WTC11 (cell line): ENCODE measurements at regions not wholly inside any gene's neighbourhood (a gene's known extent, or its start where the extent isn't known, plus 50 kb on each side); places are given as distances from the start of the nearest gene placed in this dataset.

Source experiments
- ATAC-seq: fragments of 200-7000 bp; cut with Tn5 transposase; 2 replicates; pipeline ENCODE4 v1.10.0; 2021; ENCODE audit warnings: mild to moderate bottlenecking, moderate library complexity
- CTCF ChIA-PET: fragments of 300-600 bp; sonication (Branson Sonifier 250); formaldehyde crosslinking; loops from one replicate; lab custom pipeline; 2021; ENCODE audit warnings: antibody characterized with exemption; lab: Charles Lee
- POLR2A ChIA-PET: fragments of 350-600 bp; sonication (Branson Sonifier 250); formaldehyde crosslinking; loops from one replicate; lab custom pipeline; 2021; ENCODE audit warnings: antibody characterized with exemption; lab: Charles Lee
- DNase-seq: peaks from one replicate; pipeline ENCODE4 v3.0.0; 2021; ENCODE audit warnings: low spot score
- H3K27ac Mint-ChIP-seq: 2 replicates; pipeline ENCODE4 v1.8.0; 2021; ENCODE audit warnings: mixed read lengths
- H3K27me3 Mint-ChIP-seq: 2 replicates; pipeline ENCODE4 v1.8.0; 2021; ENCODE audit warnings: low read depth, mild to moderate bottlenecking, moderate library complexity, mixed read lengths
- H3K36me3 Mint-ChIP-seq: 2 replicates; pipeline ENCODE4 v1.8.0; 2021; ENCODE audit warnings: mixed read lengths
- H3K4me1 Mint-ChIP-seq: 2 replicates; pipeline ENCODE4 v1.8.0; 2022; ENCODE audit warnings: mixed read lengths
- H3K4me3 Mint-ChIP-seq: 2 replicates; pipeline ENCODE4 v1.8.0; 2021; ENCODE audit warnings: mild to moderate bottlenecking, moderate library complexity, mixed read lengths
- H3K9me3 Mint-ChIP-seq: 2 replicates; pipeline ENCODE4 v1.8.0; 2021; ENCODE audit warnings: mixed read lengths
- E2F1 ChIP-seq: sonication (generic); formaldehyde crosslinking; IDR thresholded peaks from 2 replicates; pipeline ENCODE4 v1.8.0; 2022; ENCODE audit warnings: mild to moderate bottlenecking, missing genetic modification reagents
- ELF4 ChIP-seq: sonication (generic); formaldehyde crosslinking; IDR thresholded peaks from 2 replicates; pipeline ENCODE4 v1.8.1; 2022; ENCODE audit warnings: low read depth, mild to moderate bottlenecking, moderate library complexity, missing genetic modification reagents
- ETV6 ChIP-seq: sonication (generic); formaldehyde crosslinking; IDR thresholded peaks from 2 replicates; pipeline ENCODE4 v1.8.1; 2022; ENCODE audit warnings: mild to moderate bottlenecking, missing genetic modification reagents
- FOXK1 ChIP-seq: sonication (generic); formaldehyde crosslinking; IDR thresholded peaks from 2 replicates; pipeline ENCODE4 v1.8.0; 2022; ENCODE audit warnings: mild to moderate bottlenecking, moderate library complexity, missing genetic modification reagents
- FOXP1 ChIP-seq: sonication (generic); formaldehyde crosslinking; IDR thresholded peaks from 2 replicates; pipeline ENCODE4 v1.8.0; 2022; ENCODE audit warnings: missing genetic modification reagents, mild to moderate bottlenecking, moderate library complexity, borderline replicate concordance
- HMGA2 ChIP-seq: fragments of 250-450 bp; sonication (Bioruptor Pico); IDR thresholded peaks from 2 replicates; pipeline ENCODE4 v1.4.0; 2021; ENCODE audit warnings: mild to moderate bottlenecking, moderate library complexity
- MXD4 ChIP-seq: fragments of 250-450 bp; sonication (Bioruptor Pico); IDR thresholded peaks from 2 replicates; pipeline ENCODE4 v1.8.0; 2021; ENCODE audit warnings: mild to moderate bottlenecking, moderate library complexity, borderline replicate concordance
- SMAD4 ChIP-seq: sonication (generic); formaldehyde crosslinking; IDR thresholded peaks from 2 replicates; pipeline ENCODE4 v1.8.0; 2022; ENCODE audit warnings: mild to moderate bottlenecking, missing genetic modification reagents
- SOX15 ChIP-seq: fragments of 250-450 bp; sonication (Bioruptor Pico); IDR thresholded peaks from 2 replicates; pipeline ENCODE4 v1.9.0; 2021; ENCODE audit warnings: mild to moderate bottlenecking
- TP53 ChIP-seq: sonication (generic); formaldehyde crosslinking; IDR thresholded peaks from 2 replicates; pipeline ENCODE4 v1.8.1; 2023; ENCODE audit warnings: mild to moderate bottlenecking, missing genetic modification reagents
- USF1 ChIP-seq: sonication (generic); formaldehyde crosslinking; IDR thresholded peaks from 2 replicates; pipeline ENCODE4 v1.8.0; 2022; ENCODE audit warnings: mild to moderate bottlenecking, missing genetic modification reagents
- USF2 ChIP-seq: sonication (generic); formaldehyde crosslinking; IDR thresholded peaks from 2 replicates; pipeline ENCODE4 v1.8.1; 2023; ENCODE audit warnings: mild to moderate bottlenecking, missing genetic modification reagents, moderate library complexity
- TF ChIP-seq, protein P1 (sequence below): fragments of 250-450 bp; sonication (Bioruptor Pico); conservative IDR thresholded peaks from 2 replicates; pipeline ENCODE4 v1.9.0; 2021; ENCODE audit warnings: mild to moderate bottlenecking
- TF ChIP-seq, protein P2 (sequence below): sonication (generic); formaldehyde crosslinking; IDR thresholded peaks from 2 replicates; pipeline ENCODE4 v1.8.1; 2023; ENCODE audit warnings: mild to moderate bottlenecking, missing genetic modification reagents, borderline replicate concordance

GRCh38 chr1:37151789-37152188, 117.5 kb upstream of the GRIK3 start:
- POLR2A ChIA-PET = no interaction called here
- H3K27me3 Mint-ChIP-seq = peaks cover 3% of the 10 kb centered on the region
- TF ChIP-seq FOXK1 (CRISPR knock-in tag) (no peak), ELF4 (CRISPR knock-in tag) (no peak)
- TF ChIP-seq, protein P1, sequence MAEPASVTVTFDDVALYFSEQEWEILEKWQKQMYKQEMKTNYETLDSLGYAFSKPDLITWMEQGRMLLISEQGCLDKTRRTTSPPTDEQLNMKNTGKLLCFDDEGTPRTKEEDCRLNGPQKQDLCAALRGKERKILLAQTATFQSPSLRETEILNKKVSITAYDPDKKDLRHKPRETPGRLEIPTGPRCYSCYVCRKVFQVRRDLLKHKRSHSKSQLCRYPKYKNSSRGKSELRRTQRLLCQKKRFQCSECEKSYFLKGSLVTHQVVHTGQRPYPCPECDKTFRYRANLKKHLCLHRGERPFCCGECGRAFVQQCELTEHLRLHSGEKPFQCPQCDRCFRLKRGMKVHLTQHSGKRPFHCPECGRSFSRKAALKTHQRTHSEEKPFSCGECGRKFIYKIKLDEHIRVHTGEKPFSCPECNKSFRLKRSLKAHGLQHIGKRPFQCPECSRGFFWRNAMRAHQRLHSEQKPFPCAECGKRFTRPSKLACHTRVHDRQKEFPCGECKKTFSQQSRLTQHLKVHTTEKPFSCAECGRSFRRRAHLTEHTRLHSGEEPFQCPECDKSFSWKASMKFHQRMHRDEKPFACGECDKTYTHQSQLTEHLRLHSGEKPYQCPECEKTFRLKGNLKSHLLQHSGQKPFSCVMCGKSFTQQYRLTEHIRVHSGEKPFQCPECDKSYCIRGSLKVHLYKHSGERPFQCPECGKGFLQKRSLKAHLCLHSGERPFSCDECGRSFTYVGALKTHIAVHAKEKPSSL (CRISPR knock-in tag) = no peak

DNA sequence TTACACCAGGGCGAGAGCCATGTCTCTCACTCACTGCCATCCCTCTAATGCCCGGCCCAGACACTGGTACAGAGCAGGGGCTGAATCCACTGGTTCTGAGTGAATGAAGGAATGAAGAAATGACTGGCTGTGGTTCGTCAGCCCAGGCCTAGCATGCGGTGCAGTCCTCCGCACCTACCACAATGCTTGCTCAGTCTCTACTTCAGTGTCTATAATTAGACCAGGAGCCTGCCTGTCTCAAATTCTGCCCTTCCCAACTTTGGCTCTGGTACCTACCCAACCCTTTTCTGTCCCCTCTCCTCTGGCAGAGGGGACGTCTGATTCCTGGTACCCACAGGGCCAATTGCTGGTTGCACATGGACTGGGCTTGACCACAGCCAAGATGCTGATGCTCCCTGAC, 118.2 kb upstream of the GRIK3 start:
- H3K27me3 Mint-ChIP-seq = peaks cover 3% of the 10 kb centered on the region
- ATAC-seq = no peak
- no peak overlapping the region for H3K27ac Mint-ChIP-seq

More at GRCh38 chr1:37151789-37152188, 117.5 kb upstream of the GRIK3 start:
- CTCF ChIA-PET = no interaction called here
- Mint-ChIP-seq H3K4me1 (no peaks in the 10 kb centered on the region), H3K36me3 (no peaks in the 10 kb centered on the region), H3K27ac (no peak overlapping the region), H3K4me3 (no peak overlapping the region), H3K9me3 (peaks cover 9% of the 10 kb centered on the region)
- DNase-seq (no peak), ATAC-seq (no peak)

DNA sequence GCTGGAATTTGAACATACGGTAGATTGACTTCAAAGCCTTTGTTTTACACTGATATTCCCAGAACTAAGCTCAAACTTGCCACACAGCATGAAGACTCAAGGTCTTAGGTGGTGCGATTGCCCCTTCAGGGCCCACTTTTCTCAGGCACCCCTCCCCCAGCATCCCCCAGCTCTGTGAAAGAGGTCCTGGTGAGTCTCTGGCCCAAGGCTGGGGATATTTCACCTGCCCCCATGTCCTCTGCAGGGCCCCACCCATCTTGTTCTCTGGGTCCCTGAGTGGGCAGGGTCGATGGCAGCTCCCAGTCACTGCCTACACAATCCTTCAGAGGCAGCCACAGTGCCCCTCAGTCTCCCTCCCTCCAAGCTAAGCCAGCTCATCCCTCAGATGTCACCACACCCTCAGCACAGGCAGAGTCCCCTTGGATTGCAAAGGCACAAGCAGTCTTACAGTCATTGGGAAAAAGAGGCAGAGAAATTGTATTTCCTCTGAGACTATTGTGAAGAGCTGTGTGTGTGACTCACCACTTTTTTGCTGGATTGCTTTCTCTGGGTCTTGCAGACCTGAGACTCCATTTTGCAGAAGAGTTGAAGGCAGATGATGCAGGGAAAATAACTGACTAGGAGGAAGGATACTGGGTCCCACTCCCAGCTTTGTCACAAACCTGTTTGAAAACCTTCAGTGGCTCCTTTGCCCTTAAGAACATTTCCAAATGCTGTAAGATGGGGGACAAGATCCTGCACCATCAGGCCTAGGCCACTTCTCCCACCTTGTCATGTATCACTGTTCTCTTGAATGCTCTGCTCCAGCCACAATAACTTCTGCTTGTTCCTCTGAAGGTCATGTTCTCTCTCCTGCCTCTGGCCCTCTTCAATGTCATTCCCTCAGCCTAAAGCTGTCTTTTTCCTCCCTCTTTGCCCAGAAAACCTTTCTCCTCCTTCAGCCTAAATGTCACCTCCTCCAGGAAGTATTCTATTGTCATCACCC, 119.1 kb upstream of the GRIK3 start:
- H3K27me3 Mint-ChIP-seq = peaks cover 10% of the 10 kb centered on the region
- POLR2A ChIA-PET = no interaction called here
- DNase-seq = no peak
- H3K4me1 Mint-ChIP-seq = no peaks in the 10 kb centered on the region
- H3K4me3 Mint-ChIP-seq = no peak overlapping the region
- no peak for ATAC-seq
- TF ChIP-seq MXD4 (CRISPR knock-in tag) = no peak
- no peak for TF ChIP-seq E2F1 (CRISPR knock-in tag)
- TF ChIP-seq, all 79 proteins: peak for 0
- Mint-ChIP-seq H3K27ac (no peak overlapping the region), H3K36me3 (no peaks in the 10 kb centered on the region), H3K9me3 (peaks cover 9% of the 10 kb centered on the region)
- CTCF ChIA-PET = interaction anchor here (0.7 kb wide), 1 partner anchor 21 kb away, joined by 3 read pairs; no protein-coding TSS in a partner anchor

More for the DNA sequence above, 118.2 kb upstream of the GRIK3 start:
- POLR2A ChIA-PET = no interaction called here
- no peak for DNase-seq
- no peaks in the 10 kb centered on the region for H3K4me1 Mint-ChIP-seq
- no peaks in the 10 kb centered on the region for H3K36me3 Mint-ChIP-seq
- no peak overlapping the region for H3K4me3 Mint-ChIP-seq
- peaks cover 9% of the 10 kb centered on the region for H3K9me3 Mint-ChIP-seq
- TF ChIP-seq TP53 (CRISPR knock-in tag) (no peak), USF1 (CRISPR knock-in tag) (no peak), FOXP1 (CRISPR knock-in tag) (no peak), ETV6 (CRISPR knock-in tag) (no peak), E2F1 (CRISPR knock-in tag) (no peak)
- CTCF ChIA-PET = no interaction called here

- no peak overlapping the region for H3K27ac Mint-ChIP-seq
- H3K9me3 Mint-ChIP-seq = peaks cover 31% of the 10 kb centered on the region
- H3K27me3 Mint-ChIP-seq = peaks cover 21% of the 10 kb centered on the region
- ChIA-PET POLR2A (no interaction called here), CTCF (interaction anchor here (1.0 kb wide), 1 partner anchor 34 kb away, joined by 3 read pairs; no protein-coding TSS in a partner anchor)
- no peaks in the 10 kb centered on the region for H3K4me1 Mint-ChIP-seq
- no peak for ATAC-seq
- TF ChIP-seq USF1 (CRISPR knock-in tag) (0 out of 2 replicates have a peak, but pooled peaks have one; percentile 21), SMAD4 (no peak), HMGA2 (CRISPR knock-in tag) (no peak), TP53 (CRISPR knock-in tag) (no peak), ETV6 (CRISPR knock-in tag) (no peak), USF2 (CRISPR knock-in tag) (peak; percentile 55; the same call in 1 of the 2 replicates), SOX15 (CRISPR knock-in tag) (no peak)
- TF ChIP-seq, protein P2, sequence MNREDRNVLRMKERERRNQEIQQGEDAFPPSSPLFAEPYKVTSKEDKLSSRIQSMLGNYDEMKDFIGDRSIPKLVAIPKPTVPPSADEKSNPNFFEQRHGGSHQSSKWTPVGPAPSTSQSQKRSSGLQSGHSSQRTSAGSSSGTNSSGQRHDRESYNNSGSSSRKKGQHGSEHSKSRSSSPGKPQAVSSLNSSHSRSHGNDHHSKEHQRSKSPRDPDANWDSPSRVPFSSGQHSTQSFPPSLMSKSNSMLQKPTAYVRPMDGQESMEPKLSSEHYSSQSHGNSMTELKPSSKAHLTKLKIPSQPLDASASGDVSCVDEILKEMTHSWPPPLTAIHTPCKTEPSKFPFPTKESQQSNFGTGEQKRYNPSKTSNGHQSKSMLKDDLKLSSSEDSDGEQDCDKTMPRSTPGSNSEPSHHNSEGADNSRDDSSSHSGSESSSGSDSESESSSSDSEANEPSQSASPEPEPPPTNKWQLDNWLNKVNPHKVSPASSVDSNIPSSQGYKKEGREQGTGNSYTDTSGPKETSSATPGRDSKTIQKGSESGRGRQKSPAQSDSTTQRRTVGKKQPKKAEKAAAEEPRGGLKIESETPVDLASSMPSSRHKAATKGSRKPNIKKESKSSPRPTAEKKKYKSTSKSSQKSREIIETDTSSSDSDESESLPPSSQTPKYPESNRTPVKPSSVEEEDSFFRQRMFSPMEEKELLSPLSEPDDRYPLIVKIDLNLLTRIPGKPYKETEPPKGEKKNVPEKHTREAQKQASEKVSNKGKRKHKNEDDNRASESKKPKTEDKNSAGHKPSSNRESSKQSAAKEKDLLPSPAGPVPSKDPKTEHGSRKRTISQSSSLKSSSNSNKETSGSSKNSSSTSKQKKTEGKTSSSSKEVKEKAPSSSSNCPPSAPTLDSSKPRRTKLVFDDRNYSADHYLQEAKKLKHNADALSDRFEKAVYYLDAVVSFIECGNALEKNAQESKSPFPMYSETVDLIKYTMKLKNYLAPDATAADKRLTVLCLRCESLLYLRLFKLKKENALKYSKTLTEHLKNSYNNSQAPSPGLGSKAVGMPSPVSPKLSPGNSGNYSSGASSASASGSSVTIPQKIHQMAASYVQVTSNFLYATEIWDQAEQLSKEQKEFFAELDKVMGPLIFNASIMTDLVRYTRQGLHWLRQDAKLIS (CRISPR knock-in tag) = no peak
- DNase-seq = no peak
- H3K4me3 Mint-ChIP-seq = no peak overlapping the region
- H3K36me3 Mint-ChIP-seq = 0 out of 2 replicates have a peak, but pooled peaks cover 2% of the 10 kb centered on the region
These were observed 122.3 kb upstream of the GRIK3 start for GRCh38 chr1:37156646-37157045.
